ENCODE measurements at regions not wholly inside any gene's neighbourhood (a gene's known extent, or its start where the extent isn't known, plus 50 kb on each side); places are given as distances from the start of the nearest gene placed in this dataset.

DNA sequence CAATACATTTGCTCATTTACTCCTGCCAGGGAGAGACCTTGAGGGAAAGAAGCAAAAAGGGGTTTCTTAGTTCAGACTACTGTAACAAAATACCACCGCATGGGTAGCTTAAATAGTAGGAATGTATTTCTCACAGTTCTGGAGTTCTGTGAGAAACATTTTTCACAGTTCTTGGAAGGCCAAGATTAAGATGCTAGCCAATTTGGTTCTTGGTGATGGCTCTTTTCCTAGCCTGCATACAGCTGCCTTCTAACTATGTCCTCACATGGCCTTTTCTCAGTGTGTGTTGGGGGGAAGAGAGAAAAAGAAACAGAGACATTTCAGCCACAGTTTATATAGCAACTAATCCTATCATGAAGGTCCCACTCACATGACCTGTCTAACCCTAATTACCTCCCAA, 1644.7 kb upstream of the C9orf72 start:
- Histone ChIP-seq H3K36me3 (ENCODE audit: control insufficient read depth, insufficient read depth, low read length) (no peaks in the 10 kb centered on the region), H3K9ac (ENCODE audit: extremely low read depth, low read length, poor library complexity, severe bottlenecking) (no peak overlapping the region), H3K9me3 (ENCODE audit: control insufficient read depth, low read length) (no peaks in the 10 kb centered on the region), H3K4me3 (ENCODE audit: low read length) (no peak overlapping the region), H3K4me1 (ENCODE audit: control insufficient read depth, insufficient read depth, low read length) (no peaks in the 10 kb centered on the region), H3K27me3 (ENCODE audit: control insufficient read depth, insufficient read depth, low read length, poor library complexity, severe bottlenecking) (peaks cover 33% of the 10 kb centered on the region), H3K27ac (ENCODE audit: low read depth, low read length) (no peak overlapping the region)
- H3K4me3 Mint-ChIP-seq, result no peak overlapping the region
- no peaks in the 10 kb centered on the region for H3K9me3 Mint-ChIP-seq
- H3K27ac Mint-ChIP-seq, result no peak overlapping the region
- WGBS, 2 experiments (ENCODE audit: insufficient coverage in 1 of 2, insufficient read length in 1 of 2), result 90 to 100% methylated on average over 1 of the region's 1 CpG
- no peak for DNase-seq
- no peaks in the 10 kb centered on the region for H3K36me3 Mint-ChIP-seq (ENCODE audit: low read depth)
- TF ChIP-seq, protein P1, sequence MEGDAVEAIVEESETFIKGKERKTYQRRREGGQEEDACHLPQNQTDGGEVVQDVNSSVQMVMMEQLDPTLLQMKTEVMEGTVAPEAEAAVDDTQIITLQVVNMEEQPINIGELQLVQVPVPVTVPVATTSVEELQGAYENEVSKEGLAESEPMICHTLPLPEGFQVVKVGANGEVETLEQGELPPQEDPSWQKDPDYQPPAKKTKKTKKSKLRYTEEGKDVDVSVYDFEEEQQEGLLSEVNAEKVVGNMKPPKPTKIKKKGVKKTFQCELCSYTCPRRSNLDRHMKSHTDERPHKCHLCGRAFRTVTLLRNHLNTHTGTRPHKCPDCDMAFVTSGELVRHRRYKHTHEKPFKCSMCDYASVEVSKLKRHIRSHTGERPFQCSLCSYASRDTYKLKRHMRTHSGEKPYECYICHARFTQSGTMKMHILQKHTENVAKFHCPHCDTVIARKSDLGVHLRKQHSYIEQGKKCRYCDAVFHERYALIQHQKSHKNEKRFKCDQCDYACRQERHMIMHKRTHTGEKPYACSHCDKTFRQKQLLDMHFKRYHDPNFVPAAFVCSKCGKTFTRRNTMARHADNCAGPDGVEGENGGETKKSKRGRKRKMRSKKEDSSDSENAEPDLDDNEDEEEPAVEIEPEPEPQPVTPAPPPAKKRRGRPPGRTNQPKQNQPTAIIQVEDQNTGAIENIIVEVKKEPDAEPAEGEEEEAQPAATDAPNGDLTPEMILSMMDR (conservative IDR thresholded peaks at IDR 0.05), result no peak
- H3K27me3 Mint-ChIP-seq (ENCODE audit: insufficient read depth), result peaks cover 38% of the 10 kb centered on the region
- peaks cover 5% of the 10 kb centered on the region for H3K4me1 Mint-ChIP-seq

DNA sequence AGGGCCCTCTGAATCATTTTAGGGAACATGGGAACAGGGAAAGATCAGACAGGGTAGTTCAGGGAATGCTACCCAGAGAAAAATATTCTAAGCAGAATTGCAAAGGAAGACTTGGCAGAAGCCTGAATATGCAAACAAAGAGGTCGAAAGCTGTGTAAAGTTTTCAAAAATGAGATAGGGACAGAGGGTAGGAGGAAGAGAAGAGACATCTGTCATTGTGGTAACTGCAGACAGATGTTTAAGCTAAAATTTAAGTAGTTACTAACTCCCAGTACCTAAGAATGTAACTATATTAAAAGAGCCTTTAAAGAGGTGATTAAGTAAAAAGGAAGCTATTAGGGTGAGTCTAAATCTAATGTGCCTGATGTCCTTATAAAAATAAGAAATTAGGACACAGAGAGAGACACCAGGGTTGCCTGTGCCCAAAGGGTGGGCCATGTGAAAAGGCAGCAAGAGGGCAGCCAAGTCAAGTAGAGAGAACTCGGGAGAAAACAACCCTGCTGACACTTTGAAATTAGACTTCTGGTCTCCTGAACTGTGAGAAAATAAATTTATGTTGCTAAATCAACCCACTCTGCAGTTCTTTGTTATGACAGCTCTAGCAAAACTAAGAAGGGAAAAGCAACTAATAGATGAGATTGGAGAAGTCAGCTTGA, 1647.4 kb upstream of the C9orf72 start:
- Histone ChIP-seq H3K4me3 (ENCODE audit: low read length) (no peak overlapping the region), H3K27ac (ENCODE audit: low read depth, low read length) (no peak overlapping the region), H3K36me3 (ENCODE audit: control insufficient read depth, insufficient read depth, low read length) (no peaks in the 10 kb centered on the region), H3K9me3 (ENCODE audit: control insufficient read depth, low read length) (no peaks in the 10 kb centered on the region), H3K9ac (ENCODE audit: extremely low read depth, low read length, poor library complexity, severe bottlenecking) (no peak overlapping the region), H3K4me1 (ENCODE audit: control insufficient read depth, insufficient read depth, low read length) (no peaks in the 10 kb centered on the region), H3K27me3 (ENCODE audit: control insufficient read depth, insufficient read depth, low read length, poor library complexity, severe bottlenecking) (peaks cover 14% of the 10 kb centered on the region)
- no peak for DNase-seq
- H3K27ac Mint-ChIP-seq, result no peak overlapping the region
- H3K4me1 Mint-ChIP-seq, result no peaks in the 10 kb centered on the region
- TF ChIP-seq, protein P1 (conservative IDR thresholded peaks at IDR 0.05), result peak; percentile 45
- no peaks in the 10 kb centered on the region for H3K9me3 Mint-ChIP-seq
- H3K4me3 Mint-ChIP-seq, result no peak overlapping the region
- peaks cover 17% of the 10 kb centered on the region for H3K27me3 Mint-ChIP-seq (ENCODE audit: insufficient read depth)
- H3K36me3 Mint-ChIP-seq (ENCODE audit: low read depth), result no peaks in the 10 kb centered on the region
- 71 to 100% methylated on average over 2 of the region's 2 CpGs for WGBS, 2 experiments (ENCODE audit: insufficient coverage in 1 of 2, insufficient read length in 1 of 2)

DNA sequence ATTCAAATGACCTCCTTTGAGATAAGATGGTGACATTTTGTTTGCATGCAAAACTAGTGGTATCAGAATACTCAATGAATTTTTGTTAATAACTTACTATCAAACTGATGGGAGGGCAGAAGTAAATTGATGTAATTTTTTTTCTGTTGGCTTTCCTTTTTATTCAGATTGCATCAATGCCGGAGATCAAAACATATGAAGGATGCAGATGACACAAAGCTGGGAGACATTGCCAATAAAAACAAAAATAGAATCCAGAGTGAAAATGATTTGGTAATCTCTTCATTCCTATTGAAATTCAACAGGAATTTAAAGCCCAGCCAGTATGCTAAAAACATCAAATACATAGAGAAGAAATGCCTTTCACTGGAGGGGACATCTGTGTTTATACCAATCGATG, 1655.3 kb upstream of the C9orf72 start:
- H3K36me3 Mint-ChIP-seq (ENCODE audit: low read depth), result no peaks in the 10 kb centered on the region
- no peak overlapping the region for H3K4me3 Mint-ChIP-seq

More for the DNA sequence above, 1655.3 kb upstream of the C9orf72 start:
- Histone ChIP-seq H3K27me3 (ENCODE audit: control insufficient read depth, insufficient read depth, low read length, poor library complexity, severe bottlenecking) (no peaks in the 10 kb centered on the region), H3K4me1 (ENCODE audit: control insufficient read depth, insufficient read depth, low read length) (no peaks in the 10 kb centered on the region), H3K9me3 (ENCODE audit: control insufficient read depth, low read length) (no peaks in the 10 kb centered on the region), H3K4me3 (ENCODE audit: low read length) (no peak overlapping the region), H3K9ac (ENCODE audit: extremely low read depth, low read length, poor library complexity, severe bottlenecking) (no peak overlapping the region), H3K27ac (ENCODE audit: low read depth, low read length) (no peak overlapping the region), H3K36me3 (ENCODE audit: control insufficient read depth, insufficient read depth, low read length) (no peaks in the 10 kb centered on the region)
- H3K9me3 Mint-ChIP-seq, result no peaks in the 10 kb centered on the region
- 80 to 100% methylated on average over 1 to 2 of the region's 2 CpGs for WGBS, 2 experiments (ENCODE audit: insufficient coverage in 1 of 2, insufficient read length in 1 of 2)
- no peak for DNase-seq
- TF ChIP-seq, protein P1 (conservative IDR thresholded peaks at IDR 0.05), result no peak
- no peak overlapping the region for H3K27ac Mint-ChIP-seq
- H3K27me3 Mint-ChIP-seq (ENCODE audit: insufficient read depth), result no peaks in the 10 kb centered on the region
- H3K4me1 Mint-ChIP-seq, result peaks cover 2% of the 10 kb centered on the region
